Skeletal muscle tissue (tissue), 3 donors: ENCODE measurements at regions not wholly inside any gene's neighbourhood (a gene's known extent, or its start where the extent isn't known, plus 50 kb on each side); places are given as distances from the start of the nearest gene placed in this dataset.

Experiments
- H3K27ac ChIP-seq: one replicate; pipeline ENCODE4 v1.7.0; 2013; ENCODE audit warnings: mild to moderate bottlenecking, low read depth, low read length, inconsistent platforms
- H3K27me3 ChIP-seq, 3 donors: one replicate each; pipeline ENCODE4 v1.7.0; 2013; ENCODE audit warnings: low read length in 3 of 3; ENCODE audit not compliant: control insufficient read depth in 3 of 3, insufficient read depth in 3 of 3
- H3K36me3 ChIP-seq, 3 donors: one replicate each; pipeline ENCODE4 v1.7.0; 2013; ENCODE audit warnings: low read length in 3 of 3; ENCODE audit not compliant: control insufficient read depth in 3 of 3, insufficient read depth in 3 of 3
- H3K4me1 ChIP-seq, 3 donors: one replicate each; pipeline ENCODE4 v1.7.0; 2013; ENCODE audit warnings: low read length in 3 of 3, mild to moderate bottlenecking in 3 of 3; ENCODE audit not compliant: control insufficient read depth in 3 of 3, insufficient read depth in 3 of 3
- H3K4me3 ChIP-seq, 3 donors: one replicate each; pipeline ENCODE4 v1.7.0; 2013; ENCODE audit warnings: low read length in 3 of 3
- H3K9ac ChIP-seq, 3 donors: one replicate each; pipeline ENCODE4 v1.7.0; 2013; ENCODE audit warnings: low read length in 3 of 3, mild to moderate bottlenecking in 3 of 3, moderate library complexity in 2 of 3, low read depth in 1 of 3
- H3K9me3 ChIP-seq, 3 donors: one replicate each; pipeline ENCODE4 v1.7.0; 2013; ENCODE audit warnings: low read length in 3 of 3; ENCODE audit not compliant: control insufficient read depth in 3 of 3
- donor health status: Osteomylitis.

DNA sequence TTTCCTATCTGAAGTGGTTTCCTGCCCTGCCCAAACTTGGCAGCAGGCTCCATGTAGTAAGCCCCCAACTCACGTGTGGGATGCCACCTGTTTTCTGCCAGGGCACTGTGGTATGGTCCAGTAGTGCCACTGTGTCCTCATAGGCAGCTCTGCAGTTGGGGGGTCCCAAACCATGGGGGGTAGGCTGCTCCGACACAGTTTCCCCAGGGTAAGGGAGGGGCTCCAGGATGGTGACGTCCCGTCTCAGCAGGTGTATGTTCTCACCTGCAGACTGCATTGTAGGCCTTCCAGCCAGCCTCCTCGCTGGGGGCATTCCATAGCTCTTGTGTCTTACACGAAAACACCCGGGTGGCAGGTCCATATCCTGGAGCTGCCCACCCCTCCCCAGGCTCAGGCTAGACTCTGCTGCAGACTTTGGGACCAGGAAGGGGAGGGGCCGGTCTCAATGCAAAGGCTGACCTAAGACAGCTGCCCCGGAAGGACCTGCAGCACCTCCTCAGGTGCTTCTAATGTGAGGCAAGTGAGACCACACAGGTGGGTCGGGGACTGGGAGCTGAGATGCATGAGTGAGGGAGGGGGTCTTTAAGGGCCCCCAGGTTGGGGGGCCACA lies 330.5 kb upstream of the IRX4 start:
- Histone ChIP-seq H3K4me3 (no peak overlapping the region), H3K27me3 (peaks cover 0 to 6% (median 3%) of the 10 kb centered on the region in 3 donors)

DNA sequence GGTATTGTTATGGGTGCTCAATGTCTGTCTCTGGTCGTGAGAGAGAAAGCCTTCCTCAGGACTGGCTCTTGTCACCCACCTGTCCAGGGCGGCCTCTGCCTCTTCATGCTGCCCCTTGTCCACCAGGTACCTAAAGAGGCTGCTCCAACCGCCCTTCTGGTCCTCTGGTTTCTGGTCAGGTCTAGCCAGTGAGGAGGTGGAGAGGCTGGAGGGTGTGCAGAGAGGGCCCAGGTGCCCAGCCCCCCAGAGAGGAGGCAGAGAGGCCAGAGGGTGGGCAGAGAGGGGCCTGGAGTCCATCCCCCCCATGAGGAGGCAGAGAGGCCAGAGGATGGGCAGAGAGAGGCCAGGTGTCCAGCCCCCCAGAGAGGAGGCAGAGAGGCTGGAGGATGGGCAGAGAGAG lies 329.8 kb upstream of the IRX4 start:
- Histone ChIP-seq H3K4me3 (no peak overlapping the region), H3K27me3 (peaks cover 0 to 8% (median 3%) of the 10 kb centered on the region in 3 donors), H3K9me3 (no peaks in the 10 kb centered on the region), H3K4me1 (no peaks in the 10 kb centered on the region), H3K9ac (no peak overlapping the region), H3K36me3 (no peaks in the 10 kb centered on the region), H3K27ac (no peak overlapping the region)

More for the DNA sequence above, 330.5 kb upstream of the IRX4 start:
- Histone ChIP-seq H3K9ac (no peak overlapping the region), H3K27ac (no peak overlapping the region), H3K36me3 (no peaks in the 10 kb centered on the region), H3K4me1 (no peaks in the 10 kb centered on the region), H3K9me3 (no peaks in the 10 kb centered on the region)

DNA sequence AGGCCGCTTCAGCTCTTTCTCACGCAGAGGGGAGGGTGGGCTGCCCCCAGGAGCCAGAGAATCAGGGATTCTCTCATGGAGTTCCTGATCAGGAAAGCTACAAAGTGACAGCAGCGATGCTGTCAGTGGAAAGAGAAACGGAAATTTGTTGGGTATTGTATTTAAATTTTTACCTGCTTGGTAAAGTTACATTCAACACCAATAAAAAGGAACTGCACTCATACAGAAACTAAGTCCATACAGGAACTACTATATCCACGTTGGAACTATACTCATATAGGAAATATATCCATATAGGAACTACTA lies 325.5 kb upstream of the IRX4 start:
- no peaks in the 10 kb centered on the region for H3K9me3 ChIP-seq
- no peak overlapping the region for H3K4me3 ChIP-seq
- H3K36me3 ChIP-seq, result no peaks in the 10 kb centered on the region
- no peak overlapping the region for H3K27ac ChIP-seq
- no peak overlapping the region for H3K9ac ChIP-seq
- H3K4me1 ChIP-seq, result no peaks in the 10 kb centered on the region
- peaks cover 0 to 9% (median 0%) of the 10 kb centered on the region in 3 donors for H3K27me3 ChIP-seq

DNA sequence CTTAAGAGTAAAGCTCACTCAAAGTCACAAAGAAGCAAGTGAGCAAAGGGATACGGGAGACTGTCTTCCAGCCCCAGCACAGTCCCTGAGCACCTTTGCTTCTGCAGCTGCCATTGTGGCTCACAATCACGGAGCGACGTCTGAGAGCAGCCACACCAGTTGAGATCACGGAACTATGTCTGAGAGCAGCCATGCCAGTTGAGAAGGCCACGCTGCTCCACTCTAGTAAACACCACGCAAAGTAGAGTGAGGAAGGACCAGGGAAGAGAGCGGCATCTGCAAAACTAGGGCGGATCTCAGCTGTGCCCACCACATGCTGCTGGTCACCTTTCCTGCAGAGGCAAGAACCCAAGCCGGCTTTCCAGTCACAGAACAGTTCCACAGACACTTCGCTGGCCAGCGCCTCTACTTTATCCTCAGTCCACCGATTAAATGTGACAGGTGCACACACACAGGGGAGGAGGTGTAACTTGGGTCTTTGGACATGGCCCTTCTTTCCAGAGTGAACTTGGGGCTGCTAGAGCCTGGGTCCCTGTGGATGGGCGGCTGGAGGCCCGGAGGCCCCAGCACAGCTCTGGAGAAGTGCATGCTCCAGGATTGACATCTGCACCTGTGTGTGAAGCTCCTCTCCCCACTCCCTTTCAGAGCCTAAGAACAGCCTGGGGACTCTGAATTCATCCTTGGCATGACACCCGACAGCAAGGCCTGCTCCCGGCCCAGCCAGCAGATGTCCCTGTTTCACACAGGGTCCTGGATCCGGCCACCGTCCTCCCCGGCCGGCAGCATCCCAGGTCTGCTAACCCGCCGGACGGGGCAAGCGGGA lies 324.9 kb upstream of the IRX4 start:
- no peak overlapping the region for H3K9ac ChIP-seq
- H3K9me3 ChIP-seq, result no peaks in the 10 kb centered on the region
- H3K27me3 ChIP-seq, result peaks cover 0 to 9% (median 0%) of the 10 kb centered on the region in 3 donors
- no peak overlapping the region for H3K27ac ChIP-seq
- no peaks in the 10 kb centered on the region for H3K36me3 ChIP-seq
- H3K4me1 ChIP-seq, result no peaks in the 10 kb centered on the region
- H3K4me3 ChIP-seq, result no peak overlapping the region

DNA sequence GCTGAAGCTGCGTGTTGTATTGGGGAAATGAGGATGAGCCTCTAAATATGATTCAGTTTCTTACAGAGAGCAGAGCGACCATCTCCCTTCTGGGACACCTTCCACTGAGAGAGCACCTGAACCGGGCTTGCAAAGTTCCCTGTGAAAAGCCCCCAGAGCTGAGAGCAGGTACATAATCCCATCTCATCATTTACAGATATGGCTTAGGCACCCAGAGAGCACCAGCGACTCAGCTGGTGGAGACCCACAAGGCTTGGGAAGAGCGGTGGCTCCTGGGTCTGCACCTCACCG lies 324.3 kb upstream of the IRX4 start:
- no peaks in the 10 kb centered on the region for H3K9me3 ChIP-seq
- H3K27ac ChIP-seq, result no peak overlapping the region
- H3K9ac ChIP-seq, result no peak overlapping the region
- no peaks in the 10 kb centered on the region for H3K4me1 ChIP-seq
- H3K4me3 ChIP-seq, result no peak overlapping the region
- peaks cover 0 to 6% (median 0%) of the 10 kb centered on the region in 3 donors for H3K27me3 ChIP-seq
- H3K36me3 ChIP-seq, result no peaks in the 10 kb centered on the region

DNA sequence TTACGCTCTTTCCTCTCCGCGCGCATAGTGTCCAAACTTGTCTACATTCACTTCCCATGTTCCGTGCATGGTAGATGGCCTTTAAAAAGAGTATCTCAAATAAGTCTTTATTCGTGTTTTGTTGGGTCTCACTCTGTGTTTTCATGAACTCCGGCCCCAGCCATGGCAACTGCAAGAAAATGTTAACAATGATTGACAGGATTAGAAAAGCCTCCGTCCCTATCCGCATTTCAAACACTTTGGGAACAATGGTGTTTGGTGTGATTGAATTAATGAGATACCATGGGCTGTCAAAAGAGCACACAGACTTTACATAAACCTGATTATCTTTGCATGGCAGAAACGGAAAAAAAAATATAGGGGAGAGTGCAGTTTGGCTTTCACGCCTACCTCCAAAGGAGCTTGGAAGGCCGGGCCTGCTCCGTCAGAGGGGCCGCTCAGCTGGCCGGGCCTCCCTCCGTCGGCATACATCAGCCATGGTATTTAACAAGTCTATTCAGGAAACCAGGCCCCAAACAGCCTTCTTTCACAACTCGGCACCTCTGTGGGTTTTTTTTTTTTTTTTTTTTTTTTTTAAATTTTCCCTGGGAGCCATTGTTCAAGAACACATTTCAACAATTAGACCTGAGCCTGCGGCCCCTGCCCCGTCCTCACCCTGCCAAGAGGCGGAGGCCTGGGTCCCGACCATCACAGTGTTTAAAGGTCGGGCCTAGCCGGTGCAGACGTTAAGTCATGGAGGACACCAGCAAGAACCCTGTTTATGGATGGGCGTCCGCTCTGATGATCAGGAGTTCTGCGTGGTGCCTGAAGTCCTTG lies 323.8 kb upstream of the IRX4 start:
- Histone ChIP-seq H3K27ac (no peak overlapping the region), H3K4me1 (no peaks in the 10 kb centered on the region), H3K9me3 (no peaks in the 10 kb centered on the region), H3K36me3 (no peaks in the 10 kb centered on the region), H3K9ac (no peak overlapping the region), H3K27me3 (peaks cover 0 to 6% (median 0%) of the 10 kb centered on the region in 3 donors), H3K4me3 (no peak overlapping the region)

DNA sequence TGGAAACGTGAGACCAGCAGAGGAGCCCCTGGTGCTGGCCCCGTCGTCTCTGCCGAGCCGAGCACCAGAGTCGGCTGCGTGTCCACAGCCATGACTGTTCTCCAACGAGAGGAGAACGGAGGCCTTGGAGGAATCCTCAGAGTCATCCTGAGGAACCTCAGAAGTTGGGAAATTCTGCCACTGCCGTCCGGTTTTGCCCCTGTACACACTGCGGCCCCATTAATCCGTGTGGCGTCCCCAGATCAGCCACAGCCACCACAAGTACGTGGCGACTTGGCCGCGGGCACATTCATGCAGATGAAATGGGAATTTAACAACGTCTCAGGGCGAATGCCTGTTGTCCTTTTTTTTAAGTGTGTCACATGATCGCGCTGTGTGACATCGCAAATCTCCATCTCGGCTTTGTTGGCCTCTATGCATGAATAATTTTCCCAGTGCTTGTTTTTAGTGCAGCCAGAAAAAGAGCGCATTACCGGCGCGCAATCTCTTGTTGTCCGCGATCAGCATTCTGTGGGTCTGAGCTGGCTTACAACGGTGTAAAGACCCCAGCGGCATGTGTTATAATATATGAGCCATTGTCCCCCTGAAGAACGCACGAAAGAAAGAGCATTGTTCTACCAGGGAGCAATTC lies 323.0 kb upstream of the IRX4 start:
- no peaks in the 10 kb centered on the region for H3K4me1 ChIP-seq
- H3K27ac ChIP-seq, result no peak overlapping the region
- H3K9ac ChIP-seq, result no peak overlapping the region
- H3K4me3 ChIP-seq, result no peak overlapping the region
- no peaks in the 10 kb centered on the region for H3K9me3 ChIP-seq
- no peaks in the 10 kb centered on the region for H3K36me3 ChIP-seq
- peaks cover 0 to 7% (median 0%) of the 10 kb centered on the region in 3 donors for H3K27me3 ChIP-seq

DNA sequence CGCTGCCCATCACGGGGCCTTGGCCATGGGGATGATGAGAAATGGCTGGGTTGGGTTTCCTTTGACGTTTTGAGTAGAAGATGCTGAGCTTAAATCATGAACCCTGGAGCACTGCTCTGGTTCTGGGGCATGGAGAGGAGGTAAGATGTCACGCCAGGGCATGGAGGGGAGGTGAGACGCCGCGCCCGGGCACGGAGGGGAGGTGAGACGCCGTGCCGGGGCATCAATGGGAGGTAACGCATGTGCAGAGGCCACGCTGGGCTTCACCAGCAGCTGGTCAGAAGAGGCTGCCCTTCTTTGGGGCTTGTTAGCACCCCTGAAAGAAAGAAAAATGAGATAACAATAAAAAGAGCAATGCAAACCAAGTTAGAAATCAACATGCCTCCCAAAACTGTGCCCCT lies 322.5 kb upstream of the IRX4 start:
- Histone ChIP-seq H3K9me3 (no peaks in the 10 kb centered on the region), H3K27ac (no peak overlapping the region), H3K36me3 (no peaks in the 10 kb centered on the region), H3K9ac (no peak overlapping the region), H3K4me1 (no peaks in the 10 kb centered on the region), H3K27me3 (peaks cover 0 to 9% (median 2%) of the 10 kb centered on the region in 3 donors), H3K4me3 (no peak overlapping the region)

DNA sequence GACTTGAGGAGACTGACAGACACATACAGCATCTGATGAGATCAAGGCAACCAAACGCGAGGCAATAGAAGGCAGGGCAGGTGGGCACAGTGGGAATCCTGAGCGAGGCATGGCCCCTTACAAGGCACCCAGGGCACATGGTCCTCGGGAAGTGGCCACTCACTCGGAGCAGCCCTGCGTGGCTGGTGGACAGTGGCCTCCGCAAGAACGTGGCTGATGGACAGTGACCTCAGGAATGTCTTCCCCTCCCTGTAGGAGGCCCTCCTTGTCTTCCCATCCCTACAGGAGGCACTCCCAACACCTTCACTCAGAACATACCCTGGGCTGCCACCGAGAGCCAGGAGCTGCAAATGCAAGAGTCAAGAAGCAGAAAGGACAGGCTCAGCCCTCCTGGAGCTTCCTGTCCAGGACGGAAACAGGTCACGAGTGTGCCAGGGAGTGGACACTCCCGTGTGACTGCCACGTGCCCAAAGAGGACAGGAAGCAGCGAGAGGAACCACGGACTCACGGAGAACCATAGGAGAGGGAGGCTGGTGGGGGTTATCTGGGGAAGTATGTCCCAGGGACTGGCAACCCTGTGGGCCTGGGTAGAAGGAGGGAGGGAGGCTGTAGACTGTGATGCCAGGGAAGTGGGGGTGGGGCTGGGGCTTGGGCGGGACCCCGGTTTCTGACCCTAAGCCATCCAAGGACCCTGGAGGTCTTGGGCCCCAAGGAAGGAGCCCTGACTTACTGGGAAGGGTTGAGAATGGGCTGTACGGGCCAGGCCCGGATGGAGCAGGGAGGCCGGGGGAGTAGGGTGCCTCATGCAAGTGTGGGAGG lies 321.9 kb upstream of the IRX4 start:
- Histone ChIP-seq H3K4me3 (no peak overlapping the region), H3K27ac (no peak overlapping the region), H3K4me1 (no peaks in the 10 kb centered on the region), H3K9ac (no peak overlapping the region), H3K27me3 (peaks cover 0 to 9% (median 3%) of the 10 kb centered on the region in 3 donors), H3K36me3 (no peaks in the 10 kb centered on the region), H3K9me3 (no peaks in the 10 kb centered on the region)
